ENCODE measurements at regions not wholly inside any gene's neighbourhood (a gene's known extent, or its start where the extent isn't known, plus 50 kb on each side); places are given as distances from the start of the nearest gene placed in this dataset.

- no peak for DNase-seq (ENCODE audit: low read depth)
Observed at GRCh38 chr12:93156086-93156716, 221.5 kb upstream of the NUDT4 start.

- DNase-seq (ENCODE audit: low read depth) = no peak
Observed at GRCh38 chr12:93157279-93157678, 220.4 kb upstream of the NUDT4 start.

GRCh38 chr12:93158065-93158843, 219.5 kb upstream of the NUDT4 start:
- DNase-seq (ENCODE audit: low read depth) = no peak

GRCh38 chr12:93163260-93164036, 214.3 kb upstream of the NUDT4 start:
- peak; percentile 70 for DNase-seq (ENCODE audit: low read depth)

GRCh38 chr12:93164103-93164880, 213.4 kb upstream of the NUDT4 start:
- no peak for DNase-seq (ENCODE audit: low read depth)

- DNase-seq (ENCODE audit: low read depth) = no peak
Observed at GRCh38 chr12:93165384-93165932, 212.3 kb upstream of the NUDT4 start.

GRCh38 chr12:93166541-93167307, 211.0 kb upstream of the NUDT4 start:
- no peak for DNase-seq (ENCODE audit: low read depth)

GRCh38 chr12:93167331-93167730, 210.4 kb upstream of the NUDT4 start:
- no peak for DNase-seq (ENCODE audit: low read depth)

GRCh38 chr12:93167841-93168492, 209.8 kb upstream of the NUDT4 start:
- DNase-seq (ENCODE audit: low read depth) = no peak

GRCh38 chr12:93168751-93169150, 209.0 kb upstream of the NUDT4 start:
- no peak for DNase-seq (ENCODE audit: low read depth)

- no peak for DNase-seq (ENCODE audit: low read depth)
Observed at GRCh38 chr12:93169536-93169935, 208.2 kb upstream of the NUDT4 start.

- DNase-seq (ENCODE audit: low read depth) = no peak
Observed at GRCh38 chr12:93170928-93171327, 206.8 kb upstream of the NUDT4 start.

- DNase-seq (ENCODE audit: low read depth) = no peak
Observed at GRCh38 chr12:93173178-93173957, 204.4 kb upstream of the NUDT4 start.

- DNase-seq (ENCODE audit: low read depth) = no peak
Observed at GRCh38 chr12:93174048-93174447, 203.7 kb upstream of the NUDT4 start.

GRCh38 chr12:93174473-93174872, 203.3 kb upstream of the NUDT4 start:
- DNase-seq (ENCODE audit: low read depth) = no peak

GRCh38 chr12:93176165-93176564, 201.6 kb upstream of the NUDT4 start:
- peak; percentile 61 for DNase-seq (ENCODE audit: low read depth)

- no peak for DNase-seq (ENCODE audit: low read depth)
Observed at GRCh38 chr12:93176610-93177126, 201.1 kb upstream of the NUDT4 start.

- DNase-seq (ENCODE audit: low read depth) = no peak
Observed at GRCh38 chr12:93177208-93178153, 200.2 kb upstream of the NUDT4 start.
